ELR (cell line): ENCODE measurements at regions not wholly inside any gene's neighbourhood (a gene's known extent, or its start where the extent isn't known, plus 50 kb on each side); places are given as distances from the start of the nearest gene placed in this dataset.

Experiments
- DNase-seq: peaks from one replicate; pipeline ENCODE4 v3.0.0-alpha.2; 2015; ENCODE audit warnings: low read depth

GRCh38 chr22:34430386-34430785, 510.1 kb upstream of the LARGE1 start:
- no peak for DNase-seq

GRCh38 chr22:34434371-34434770, 514.1 kb upstream of the LARGE1 start:
- DNase-seq = no peak

- no peak for DNase-seq
Observed at GRCh38 chr22:34437140-34437539, 516.9 kb upstream of the LARGE1 start.

- no peak for DNase-seq
Observed at GRCh38 chr22:34454598-34454997, 534.3 kb upstream of the LARGE1 start.

- DNase-seq = no peak
Observed at GRCh38 chr22:34462795-34463194, 542.5 kb upstream of the LARGE1 start.

- no peak for DNase-seq
Observed at GRCh38 chr22:34475886-34476285, 555.6 kb upstream of the LARGE1 start.

GRCh38 chr22:34476762-34477161, 556.5 kb upstream of the LARGE1 start:
- DNase-seq = no peak

- DNase-seq = no peak
Observed at GRCh38 chr22:34481090-34481489, 560.8 kb upstream of the LARGE1 start.

GRCh38 chr22:34486381-34486780, 566.1 kb upstream of the LARGE1 start:
- DNase-seq = no peak

- no peak for DNase-seq
Observed at GRCh38 chr22:34489861-34490260, 569.6 kb upstream of the LARGE1 start.

- no peak for DNase-seq
Observed at GRCh38 chr22:34490886-34491285, 570.6 kb upstream of the LARGE1 start.

GRCh38 chr22:34493486-34493885, 572.5 kb upstream of the ISX start:
- DNase-seq = no peak

- DNase-seq = no peak
Observed at GRCh38 chr22:34501366-34501965, 564.5 kb upstream of the ISX start.

GRCh38 chr22:34502821-34503220, 563.1 kb upstream of the ISX start:
- no peak for DNase-seq

- DNase-seq = no peak
Observed at GRCh38 chr22:34508797-34509196, 557.2 kb upstream of the ISX start.

- no peak for DNase-seq
Observed at GRCh38 chr22:34526681-34527080, 539.3 kb upstream of the ISX start.

- DNase-seq = no peak
Observed at GRCh38 chr22:34534101-34534500, 531.9 kb upstream of the ISX start.

GRCh38 chr22:34567367-34567766, 498.6 kb upstream of the ISX start:
- DNase-seq = no peak

- DNase-seq = no peak
Observed at GRCh38 chr22:34570408-34570807, 495.6 kb upstream of the ISX start.

- no peak for DNase-seq
Observed at GRCh38 chr22:34579519-34579918, 486.4 kb upstream of the ISX start.

GRCh38 chr22:34587357-34588356, 478.3 kb upstream of the ISX start:
- no peak for DNase-seq

- no peak for DNase-seq
Observed at GRCh38 chr22:34588871-34589545, 476.9 kb upstream of the ISX start.
